WTC11 (cell line): ENCODE measurements at regions not wholly inside any gene's neighbourhood (a gene's known extent, or its start where the extent isn't known, plus 50 kb on each side); places are given as distances from the start of the nearest gene placed in this dataset.

Experiments used
- ATAC-seq: fragments of 200-7000 bp; cut with Tn5 transposase; 2 replicates; pipeline ENCODE4 v1.10.0; 2021; ENCODE audit warnings: mild to moderate bottlenecking, moderate library complexity
- CTCF ChIA-PET: fragments of 300-600 bp; sonication (Branson Sonifier 250); formaldehyde crosslinking; loops from one replicate; lab custom pipeline; 2021; ENCODE audit warnings: antibody characterized with exemption; lab: Charles Lee
- POLR2A ChIA-PET: fragments of 350-600 bp; sonication (Branson Sonifier 250); formaldehyde crosslinking; loops from one replicate; lab custom pipeline; 2021; ENCODE audit warnings: antibody characterized with exemption; lab: Charles Lee
- DNase-seq: peaks from one replicate; pipeline ENCODE4 v3.0.0; 2021; ENCODE audit warnings: low spot score
- H3K27ac Mint-ChIP-seq: 2 replicates; pipeline ENCODE4 v1.8.0; 2021; ENCODE audit warnings: mixed read lengths
- H3K27me3 Mint-ChIP-seq: 2 replicates; pipeline ENCODE4 v1.8.0; 2021; ENCODE audit warnings: low read depth, mild to moderate bottlenecking, moderate library complexity, mixed read lengths
- H3K36me3 Mint-ChIP-seq: 2 replicates; pipeline ENCODE4 v1.8.0; 2021; ENCODE audit warnings: mixed read lengths
- H3K4me1 Mint-ChIP-seq: 2 replicates; pipeline ENCODE4 v1.8.0; 2022; ENCODE audit warnings: mixed read lengths
- H3K4me3 Mint-ChIP-seq: 2 replicates; pipeline ENCODE4 v1.8.0; 2021; ENCODE audit warnings: mild to moderate bottlenecking, moderate library complexity, mixed read lengths
- H3K9me3 Mint-ChIP-seq: 2 replicates; pipeline ENCODE4 v1.8.0; 2021; ENCODE audit warnings: mixed read lengths
- ATF2 ChIP-seq: sonication (generic); formaldehyde crosslinking; IDR thresholded peaks from 2 replicates; pipeline ENCODE4 v1.8.1; 2022; ENCODE audit warnings: low read depth, missing genetic modification reagents, borderline replicate concordance
- CDX4 ChIP-seq: fragments of 250-450 bp; sonication (Bioruptor Pico); IDR thresholded peaks from 2 replicates; pipeline ENCODE4 v1.9.0; 2021; ENCODE audit warnings: moderate library complexity, mild to moderate bottlenecking, inconsistent platforms, borderline replicate concordance
- E2F1 ChIP-seq: sonication (generic); formaldehyde crosslinking; IDR thresholded peaks from 2 replicates; pipeline ENCODE4 v1.8.0; 2022; ENCODE audit warnings: mild to moderate bottlenecking, missing genetic modification reagents
- KAT7 ChIP-seq: sonication (generic); formaldehyde crosslinking; IDR thresholded peaks from 2 replicates; pipeline ENCODE4 v1.8.1; 2023; ENCODE audit warnings: missing genetic modification reagents, mild to moderate bottlenecking, borderline replicate concordance
- NR2C2 ChIP-seq: sonication (generic); formaldehyde crosslinking; IDR thresholded peaks from 2 replicates; pipeline ENCODE4 v1.8.0; 2022; ENCODE audit warnings: mild to moderate bottlenecking, missing genetic modification reagents
- SMAD3 ChIP-seq: sonication (generic); formaldehyde crosslinking; IDR thresholded peaks from 2 replicates; pipeline ENCODE4 v1.8.0; 2022; ENCODE audit warnings: missing genetic modification reagents, mild to moderate bottlenecking, borderline replicate concordance
- ZNF232 ChIP-seq: sonication (generic); formaldehyde crosslinking; IDR thresholded peaks from 2 replicates; pipeline ENCODE4 v1.8.0; 2022; ENCODE audit warnings: mild to moderate bottlenecking, missing genetic modification reagents
- ZNF263 ChIP-seq: sonication (generic); formaldehyde crosslinking; IDR thresholded peaks from 2 replicates; pipeline ENCODE4 v1.8.1; 2022; ENCODE audit warnings: low read depth, mild to moderate bottlenecking, moderate library complexity, missing genetic modification reagents
- TF ChIP-seq, protein P1 (sequence below): sonication (generic); formaldehyde crosslinking; IDR thresholded peaks from 2 replicates; pipeline ENCODE4 v1.8.1; 2022; ENCODE audit warnings: low read depth, mild to moderate bottlenecking, moderate library complexity, missing genetic modification reagents, borderline replicate concordance
- TF ChIP-seq, protein P2 (sequence below): fragments of 200-600 bp; IDR thresholded peaks from 2 replicates; pipeline ENCODE4 v1.8.0; 2022; ENCODE audit warnings: antibody characterized with exemption
- TF ChIP-seq, protein P3 (sequence below): sonication (generic); formaldehyde crosslinking; IDR thresholded peaks from 2 replicates; pipeline ENCODE4 v1.8.0; 2023; ENCODE audit warnings: missing genetic modification reagents

DNA sequence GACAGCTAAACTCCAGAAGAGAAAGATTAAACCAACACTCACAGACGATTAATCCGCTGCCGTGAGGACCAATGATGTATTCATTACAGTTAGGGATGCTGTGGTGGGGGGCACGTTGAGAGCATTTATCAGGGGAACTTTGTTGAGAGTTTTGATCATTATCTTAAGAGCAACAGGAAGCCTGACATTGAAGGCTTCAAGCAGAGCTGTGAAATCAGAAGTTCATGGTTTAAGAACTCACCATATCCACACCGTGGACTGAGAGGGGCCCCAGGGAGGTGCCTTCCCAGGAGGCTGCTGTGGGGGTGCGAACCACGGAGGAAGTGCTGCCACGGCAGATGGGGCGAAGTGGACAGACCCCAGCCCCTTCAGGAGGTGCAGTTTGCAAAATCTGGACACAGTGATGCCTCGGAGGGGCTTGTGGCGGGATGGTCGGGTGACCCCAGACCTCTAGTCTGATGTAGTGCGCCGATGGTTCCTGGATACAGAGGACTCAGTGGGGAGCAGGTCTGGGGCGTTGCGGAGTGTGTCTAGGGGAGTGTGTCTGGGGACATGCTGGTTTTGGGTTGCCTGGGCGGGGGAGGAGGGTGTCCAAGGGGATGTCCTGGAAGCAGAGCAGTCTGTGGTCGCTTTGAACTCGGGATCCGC lies 73.0 kb downstream of the DIO3 start (continued):
- TF ChIP-seq KAT7 (CRISPR knock-in tag) (no peak), CDX4 (CRISPR knock-in tag) (no peak)
- TF ChIP-seq, protein P1, sequence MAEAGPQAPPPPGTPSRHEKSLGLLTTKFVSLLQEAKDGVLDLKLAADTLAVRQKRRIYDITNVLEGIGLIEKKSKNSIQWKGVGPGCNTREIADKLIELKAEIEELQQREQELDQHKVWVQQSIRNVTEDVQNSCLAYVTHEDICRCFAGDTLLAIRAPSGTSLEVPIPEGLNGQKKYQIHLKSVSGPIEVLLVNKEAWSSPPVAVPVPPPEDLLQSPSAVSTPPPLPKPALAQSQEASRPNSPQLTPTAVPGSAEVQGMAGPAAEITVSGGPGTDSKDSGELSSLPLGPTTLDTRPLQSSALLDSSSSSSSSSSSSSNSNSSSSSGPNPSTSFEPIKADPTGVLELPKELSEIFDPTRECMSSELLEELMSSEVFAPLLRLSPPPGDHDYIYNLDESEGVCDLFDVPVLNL, result no peak

GRCh38 chr14:101634850-101635748 lies 73.8 kb downstream of the DIO3 start:
- Mint-ChIP-seq H3K9me3 (no peaks in the 10 kb centered on the region), H3K36me3 (no peaks in the 10 kb centered on the region), H3K4me3 (no peak overlapping the region), H3K4me1 (no peaks in the 10 kb centered on the region), H3K27me3 (peaks cover 5% of the 10 kb centered on the region)
- CTCF ChIA-PET, result interaction anchor here (0.6 to 1.7 kb wide), 6 partner anchors 8 to 550 kb away, joined by 3 to 9 read pairs (median 3); no protein-coding TSS in a partner anchor
- DNase-seq, result no peak
- TF ChIP-seq, protein P2, sequence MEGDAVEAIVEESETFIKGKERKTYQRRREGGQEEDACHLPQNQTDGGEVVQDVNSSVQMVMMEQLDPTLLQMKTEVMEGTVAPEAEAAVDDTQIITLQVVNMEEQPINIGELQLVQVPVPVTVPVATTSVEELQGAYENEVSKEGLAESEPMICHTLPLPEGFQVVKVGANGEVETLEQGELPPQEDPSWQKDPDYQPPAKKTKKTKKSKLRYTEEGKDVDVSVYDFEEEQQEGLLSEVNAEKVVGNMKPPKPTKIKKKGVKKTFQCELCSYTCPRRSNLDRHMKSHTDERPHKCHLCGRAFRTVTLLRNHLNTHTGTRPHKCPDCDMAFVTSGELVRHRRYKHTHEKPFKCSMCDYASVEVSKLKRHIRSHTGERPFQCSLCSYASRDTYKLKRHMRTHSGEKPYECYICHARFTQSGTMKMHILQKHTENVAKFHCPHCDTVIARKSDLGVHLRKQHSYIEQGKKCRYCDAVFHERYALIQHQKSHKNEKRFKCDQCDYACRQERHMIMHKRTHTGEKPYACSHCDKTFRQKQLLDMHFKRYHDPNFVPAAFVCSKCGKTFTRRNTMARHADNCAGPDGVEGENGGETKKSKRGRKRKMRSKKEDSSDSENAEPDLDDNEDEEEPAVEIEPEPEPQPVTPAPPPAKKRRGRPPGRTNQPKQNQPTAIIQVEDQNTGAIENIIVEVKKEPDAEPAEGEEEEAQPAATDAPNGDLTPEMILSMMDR, result 0 out of 2 replicates have a peak, but pooled peaks have one; percentile 11
- no peak for TF ChIP-seq E2F1 (CRISPR knock-in tag)
- TF ChIP-seq, all 79 proteins: peak for 1
- POLR2A ChIA-PET, result no interaction called here
- H3K27ac Mint-ChIP-seq, result no peak overlapping the region
- ATAC-seq, result no peak; the same call in 1 of the 2 replicates

DNA sequence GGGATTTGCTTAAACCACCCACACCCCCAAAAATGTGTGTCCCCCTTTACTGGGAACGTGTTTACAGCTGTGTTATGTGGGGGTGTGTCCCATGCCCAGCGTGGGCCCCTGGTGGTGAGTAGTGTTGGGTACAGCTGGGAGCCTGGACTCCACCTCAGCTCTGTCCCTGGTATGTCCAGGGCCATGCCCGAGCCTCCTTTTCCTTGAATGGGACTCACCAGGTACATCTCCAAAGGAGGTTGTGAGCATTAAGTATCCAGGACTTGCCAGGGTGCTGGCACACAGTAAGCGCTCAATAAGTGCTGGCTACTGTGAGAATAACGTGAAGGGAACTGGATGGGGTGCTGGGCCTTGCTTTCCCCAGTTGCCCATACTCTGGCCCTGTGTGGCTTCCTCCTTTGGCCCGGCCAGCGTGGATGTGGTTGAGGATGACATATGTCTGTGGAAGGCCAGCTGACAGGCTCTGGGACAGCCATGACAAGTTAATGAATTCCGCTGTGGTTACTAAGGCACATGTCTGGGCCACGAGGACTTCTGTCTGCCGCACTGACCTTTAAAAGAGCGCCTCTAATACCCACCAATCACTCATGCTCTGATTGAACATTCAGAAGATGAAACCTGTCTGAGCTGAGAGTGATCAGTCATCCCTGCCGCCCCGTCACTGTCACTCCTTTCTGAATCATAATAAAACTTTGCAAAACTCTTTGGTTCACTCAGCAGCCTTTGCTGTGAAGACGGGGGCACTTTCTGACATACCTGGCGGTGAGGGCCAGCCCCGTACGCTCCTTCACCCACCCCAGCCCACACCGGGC lies 74.7 kb downstream of the DIO3 start:
- H3K27me3 Mint-ChIP-seq, result peaks cover 3% of the 10 kb centered on the region; the same call in 1 of the 2 replicates
- CTCF ChIA-PET, result interaction anchor here (0.5 to 1.7 kb wide), 4 partner anchors 9 to 543 kb away, joined by 3 to 9 read pairs (median 3); no protein-coding TSS in a partner anchor
- H3K9me3 Mint-ChIP-seq, result no peaks in the 10 kb centered on the region
- no peak overlapping the region for H3K4me3 Mint-ChIP-seq
- DNase-seq (no peak), ATAC-seq (no peak)
- no peaks in the 10 kb centered on the region for H3K36me3 Mint-ChIP-seq
- TF ChIP-seq ATF2 (CRISPR knock-in tag) (no peak), ZNF232 (CRISPR knock-in tag) (no peak), ZNF263 (CRISPR knock-in tag) (no peak), NR2C2 (CRISPR knock-in tag) (no peak), SMAD3 (no peak)
- TF ChIP-seq, protein P2, result 0 out of 2 replicates have a peak, but pooled peaks have one; percentile 7
- TF ChIP-seq, protein P3, sequence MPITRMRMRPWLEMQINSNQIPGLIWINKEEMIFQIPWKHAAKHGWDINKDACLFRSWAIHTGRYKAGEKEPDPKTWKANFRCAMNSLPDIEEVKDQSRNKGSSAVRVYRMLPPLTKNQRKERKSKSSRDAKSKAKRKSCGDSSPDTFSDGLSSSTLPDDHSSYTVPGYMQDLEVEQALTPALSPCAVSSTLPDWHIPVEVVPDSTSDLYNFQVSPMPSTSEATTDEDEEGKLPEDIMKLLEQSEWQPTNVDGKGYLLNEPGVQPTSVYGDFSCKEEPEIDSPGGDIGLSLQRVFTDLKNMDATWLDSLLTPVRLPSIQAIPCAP (CRISPR knock-in tag), result no peak
- H3K4me1 Mint-ChIP-seq, result no peaks in the 10 kb centered on the region
- POLR2A ChIA-PET, result interaction anchor here (0.6 kb wide), 1 partner anchor 49 kb away, joined by 4 read pairs; no protein-coding TSS in a partner anchor
- H3K27ac Mint-ChIP-seq, result no peak overlapping the region
